K562 (cell line): ENCODE measurements at regions not wholly inside any gene's neighbourhood (a gene's known extent, or its start where the extent isn't known, plus 50 kb on each side); places are given as distances from the start of the nearest gene placed in this dataset.

Experiments used
- BMI1 ChIP-seq: fragments of 150-350 bp; IDR thresholded peaks from 2 replicates; pipeline ENCODE4 v1.6.1; 2014; ENCODE audit warnings: low read length
- BRCA1 ChIP-seq, 2 experiments: fragments of 450-650 bp in 1 of 2; sonication (generic) in 1 of 2; formaldehyde crosslinking in 1 of 2; IDR thresholded peaks; 2 replicates each; pipeline versions ENCODE4 v1.5.0 to v1.6.1; 2017 to 2020; ENCODE audit warnings: mild to moderate bottlenecking in 1 of 2, missing genetic modification reagents in 1 of 2
- EP300 ChIP-seq: IDR thresholded peaks from 2 replicates; pipeline ENCODE4 v1.6.1; 2012; ENCODE audit warnings: low read length, improper control_type of control experiment
- MAX ChIP-seq: sonication (generic); formaldehyde crosslinking; IDR thresholded peaks from 2 replicates; pipeline ENCODE4 v1.9.0; 2022; ENCODE audit warnings: mild to moderate bottlenecking, missing genetic modification reagents
- POLR2A ChIP-seq: fragments of 450-650 bp; conservative IDR thresholded peaks from 2 replicates; pipeline ENCODE4 v1.6.1; 2016
- POLR2AphosphoS5 ChIP-seq: IDR thresholded peaks from 2 replicates; pipeline ENCODE4 v1.6.1; 2011; ENCODE audit warnings: mild to moderate bottlenecking, low read depth, low read length, moderate library complexity; ENCODE audit not compliant: control insufficient read depth, insufficient read depth
- RFX5 ChIP-seq: IDR thresholded peaks from 2 replicates; pipeline ENCODE4 v1.6.1; 2011; ENCODE audit warnings: low read depth, mild to moderate bottlenecking, improper control_type of control experiment, low read length
- TF ChIP-seq, protein P1 (sequence below), 3 experiments: IDR thresholded peaks in 2 of 3; conservative IDR thresholded peaks in 1 of 3; 2 replicates each; pipeline ENCODE4 v1.5.1; 2011 to 2012; ENCODE audit warnings: low read length in 3 of 3, mild to moderate bottlenecking in 3 of 3, control low read depth in 2 of 3, improper control_type of control experiment in 1 of 3, inconsistent platforms in 1 of 3, low read depth in 1 of 3, mixed read lengths in 1 of 3, moderate library complexity in 1 of 3; ENCODE audit not compliant: insufficient read depth in 2 of 3
- TF ChIP-seq, protein P2 (sequence below): sonication (generic); formaldehyde crosslinking; IDR thresholded peaks from 2 replicates; pipeline ENCODE4 v1.8.1; 2023; ENCODE audit warnings: mild to moderate bottlenecking, missing genetic modification reagents, moderate library complexity
- TF ChIP-seq, protein P3 (sequence below): conservative IDR thresholded peaks from 2 replicates; pipeline ENCODE4 v1.6.1; 2011; ENCODE audit warnings: low read depth, mild to moderate bottlenecking, low read length; ENCODE audit not compliant: control insufficient read depth
- TF ChIP-seq, protein P4 (sequence below): sonication (generic); formaldehyde crosslinking; IDR thresholded peaks from 2 replicates; pipeline ENCODE4 v1.8.0; 2023; ENCODE audit warnings: missing genetic modification reagents, mild to moderate bottlenecking, borderline replicate concordance

GRCh38 chr3:43959498-43960447, 269.0 kb downstream of the ABHD5 start:
- TF ChIP-seq BRCA1 (IDR thresholded peaks at IDR 0.05) = no peak
- no peak for TF ChIP-seq BRCA1 (CRISPR knock-in tag; IDR thresholded peaks at IDR 0.05)
- TF ChIP-seq, protein P1, sequence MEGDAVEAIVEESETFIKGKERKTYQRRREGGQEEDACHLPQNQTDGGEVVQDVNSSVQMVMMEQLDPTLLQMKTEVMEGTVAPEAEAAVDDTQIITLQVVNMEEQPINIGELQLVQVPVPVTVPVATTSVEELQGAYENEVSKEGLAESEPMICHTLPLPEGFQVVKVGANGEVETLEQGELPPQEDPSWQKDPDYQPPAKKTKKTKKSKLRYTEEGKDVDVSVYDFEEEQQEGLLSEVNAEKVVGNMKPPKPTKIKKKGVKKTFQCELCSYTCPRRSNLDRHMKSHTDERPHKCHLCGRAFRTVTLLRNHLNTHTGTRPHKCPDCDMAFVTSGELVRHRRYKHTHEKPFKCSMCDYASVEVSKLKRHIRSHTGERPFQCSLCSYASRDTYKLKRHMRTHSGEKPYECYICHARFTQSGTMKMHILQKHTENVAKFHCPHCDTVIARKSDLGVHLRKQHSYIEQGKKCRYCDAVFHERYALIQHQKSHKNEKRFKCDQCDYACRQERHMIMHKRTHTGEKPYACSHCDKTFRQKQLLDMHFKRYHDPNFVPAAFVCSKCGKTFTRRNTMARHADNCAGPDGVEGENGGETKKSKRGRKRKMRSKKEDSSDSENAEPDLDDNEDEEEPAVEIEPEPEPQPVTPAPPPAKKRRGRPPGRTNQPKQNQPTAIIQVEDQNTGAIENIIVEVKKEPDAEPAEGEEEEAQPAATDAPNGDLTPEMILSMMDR (IDR thresholded peaks at IDR 0.05 in 2 of 3, conservative IDR thresholded peaks at IDR 0.05 in 1 of 3; ENCODE audit: insufficient read depth in 2 of 3, low read depth in 1 of 3, low read length in 3 of 3) = no peak
- no peak for TF ChIP-seq RFX5
- no peak for TF ChIP-seq POLR2A
- no peak for TF ChIP-seq POLR2AphosphoS5
- TF ChIP-seq, protein P2, sequence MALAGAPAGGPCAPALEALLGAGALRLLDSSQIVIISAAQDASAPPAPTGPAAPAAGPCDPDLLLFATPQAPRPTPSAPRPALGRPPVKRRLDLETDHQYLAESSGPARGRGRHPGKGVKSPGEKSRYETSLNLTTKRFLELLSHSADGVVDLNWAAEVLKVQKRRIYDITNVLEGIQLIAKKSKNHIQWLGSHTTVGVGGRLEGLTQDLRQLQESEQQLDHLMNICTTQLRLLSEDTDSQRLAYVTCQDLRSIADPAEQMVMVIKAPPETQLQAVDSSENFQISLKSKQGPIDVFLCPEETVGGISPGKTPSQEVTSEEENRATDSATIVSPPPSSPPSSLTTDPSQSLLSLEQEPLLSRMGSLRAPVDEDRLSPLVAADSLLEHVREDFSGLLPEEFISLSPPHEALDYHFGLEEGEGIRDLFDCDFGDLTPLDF (CRISPR knock-in tag) = no peak
- TF ChIP-seq, protein P3, sequence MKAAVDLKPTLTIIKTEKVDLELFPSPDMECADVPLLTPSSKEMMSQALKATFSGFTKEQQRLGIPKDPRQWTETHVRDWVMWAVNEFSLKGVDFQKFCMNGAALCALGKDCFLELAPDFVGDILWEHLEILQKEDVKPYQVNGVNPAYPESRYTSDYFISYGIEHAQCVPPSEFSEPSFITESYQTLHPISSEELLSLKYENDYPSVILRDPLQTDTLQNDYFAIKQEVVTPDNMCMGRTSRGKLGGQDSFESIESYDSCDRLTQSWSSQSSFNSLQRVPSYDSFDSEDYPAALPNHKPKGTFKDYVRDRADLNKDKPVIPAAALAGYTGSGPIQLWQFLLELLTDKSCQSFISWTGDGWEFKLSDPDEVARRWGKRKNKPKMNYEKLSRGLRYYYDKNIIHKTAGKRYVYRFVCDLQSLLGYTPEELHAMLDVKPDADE = no peak
- TF ChIP-seq BMI1 = no peak
- TF ChIP-seq, protein P4, sequence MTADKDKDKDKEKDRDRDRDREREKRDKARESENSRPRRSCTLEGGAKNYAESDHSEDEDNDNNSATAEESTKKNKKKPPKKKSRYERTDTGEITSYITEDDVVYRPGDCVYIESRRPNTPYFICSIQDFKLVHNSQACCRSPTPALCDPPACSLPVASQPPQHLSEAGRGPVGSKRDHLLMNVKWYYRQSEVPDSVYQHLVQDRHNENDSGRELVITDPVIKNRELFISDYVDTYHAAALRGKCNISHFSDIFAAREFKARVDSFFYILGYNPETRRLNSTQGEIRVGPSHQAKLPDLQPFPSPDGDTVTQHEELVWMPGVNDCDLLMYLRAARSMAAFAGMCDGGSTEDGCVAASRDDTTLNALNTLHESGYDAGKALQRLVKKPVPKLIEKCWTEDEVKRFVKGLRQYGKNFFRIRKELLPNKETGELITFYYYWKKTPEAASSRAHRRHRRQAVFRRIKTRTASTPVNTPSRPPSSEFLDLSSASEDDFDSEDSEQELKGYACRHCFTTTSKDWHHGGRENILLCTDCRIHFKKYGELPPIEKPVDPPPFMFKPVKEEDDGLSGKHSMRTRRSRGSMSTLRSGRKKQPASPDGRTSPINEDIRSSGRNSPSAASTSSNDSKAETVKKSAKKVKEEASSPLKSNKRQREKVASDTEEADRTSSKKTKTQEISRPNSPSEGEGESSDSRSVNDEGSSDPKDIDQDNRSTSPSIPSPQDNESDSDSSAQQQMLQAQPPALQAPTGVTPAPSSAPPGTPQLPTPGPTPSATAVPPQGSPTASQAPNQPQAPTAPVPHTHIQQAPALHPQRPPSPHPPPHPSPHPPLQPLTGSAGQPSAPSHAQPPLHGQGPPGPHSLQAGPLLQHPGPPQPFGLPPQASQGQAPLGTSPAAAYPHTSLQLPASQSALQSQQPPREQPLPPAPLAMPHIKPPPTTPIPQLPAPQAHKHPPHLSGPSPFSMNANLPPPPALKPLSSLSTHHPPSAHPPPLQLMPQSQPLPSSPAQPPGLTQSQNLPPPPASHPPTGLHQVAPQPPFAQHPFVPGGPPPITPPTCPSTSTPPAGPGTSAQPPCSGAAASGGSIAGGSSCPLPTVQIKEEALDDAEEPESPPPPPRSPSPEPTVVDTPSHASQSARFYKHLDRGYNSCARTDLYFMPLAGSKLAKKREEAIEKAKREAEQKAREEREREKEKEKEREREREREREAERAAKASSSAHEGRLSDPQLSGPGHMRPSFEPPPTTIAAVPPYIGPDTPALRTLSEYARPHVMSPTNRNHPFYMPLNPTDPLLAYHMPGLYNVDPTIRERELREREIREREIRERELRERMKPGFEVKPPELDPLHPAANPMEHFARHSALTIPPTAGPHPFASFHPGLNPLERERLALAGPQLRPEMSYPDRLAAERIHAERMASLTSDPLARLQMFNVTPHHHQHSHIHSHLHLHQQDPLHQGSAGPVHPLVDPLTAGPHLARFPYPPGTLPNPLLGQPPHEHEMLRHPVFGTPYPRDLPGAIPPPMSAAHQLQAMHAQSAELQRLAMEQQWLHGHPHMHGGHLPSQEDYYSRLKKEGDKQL (CRISPR knock-in tag) = no peak
- no peak for TF ChIP-seq EP300
- TF ChIP-seq MAX (CRISPR knock-in tag) = no peak
